Liver (tissue), 8 donors: ENCODE measurements at regions not wholly inside any gene's neighbourhood (a gene's known extent, or its start where the extent isn't known, plus 50 kb on each side); places are given as distances from the start of the nearest gene placed in this dataset.

ENCODE experiments used
- DNase-seq: peaks from one replicate; pipeline ENCODE4 v3.0.0-alpha.2; 2017; ENCODE audit warnings: low spot score
- H3K27ac ChIP-seq, 2 donors: one replicate each; pipeline ENCODE4 v1.7.0; 2013; ENCODE audit warnings: inconsistent platforms in 2 of 2, low read length in 2 of 2, control low read depth in 1 of 2, low read depth in 1 of 2, mild to moderate bottlenecking in 1 of 2
- H3K27me3 ChIP-seq, 4 donors: one replicate each; pipeline versions ENCODE4 v1.6.1 to v1.7.0; 2013; ENCODE audit warnings: low read length in 3 of 4, inconsistent platforms in 1 of 4, mild to moderate bottlenecking in 1 of 4, moderate library complexity in 1 of 4; ENCODE audit not compliant: control insufficient read depth in 4 of 4, insufficient read depth in 4 of 4
- H3K36me3 ChIP-seq, 4 donors: one replicate each; pipeline versions ENCODE4 v1.6.1 to v1.7.0; 2013; ENCODE audit warnings: low read length in 3 of 4, mild to moderate bottlenecking in 3 of 4, low read depth in 1 of 4, moderate library complexity in 1 of 4; ENCODE audit not compliant: control insufficient read depth in 4 of 4, insufficient read depth in 3 of 4
- H3K4me1 ChIP-seq, 4 donors: one replicate each; pipeline versions ENCODE4 v1.6.1 to v1.7.0; 2013; ENCODE audit warnings: low read length in 3 of 4, mild to moderate bottlenecking in 3 of 4, moderate library complexity in 1 of 4; ENCODE audit not compliant: control insufficient read depth in 4 of 4, insufficient read depth in 4 of 4
- H3K4me3 ChIP-seq, 3 donors: one replicate each; pipeline versions ENCODE4 v1.6.1 to v1.7.0; 2013; ENCODE audit warnings: low read length in 3 of 3, control low read depth in 1 of 3, low read depth in 1 of 3, mild to moderate bottlenecking in 1 of 3
- H3K9ac ChIP-seq, 2 donors: one replicate each; pipeline ENCODE4 v1.7.0; 2013; ENCODE audit warnings: low read length in 2 of 2, mild to moderate bottlenecking in 2 of 2, moderate library complexity in 2 of 2, control low read depth in 1 of 2, low read depth in 1 of 2
- H3K9me3 ChIP-seq, 4 donors: one replicate each; pipeline versions ENCODE4 v1.6.1 to v1.7.0; 2013; ENCODE audit warnings: low read length in 3 of 4; ENCODE audit not compliant: control insufficient read depth in 4 of 4
- EGR1 ChIP-seq, 2 donors: IDR thresholded peaks; 2 replicates each; pipeline ENCODE4 v1.6.1; 2016 to 2018; ENCODE audit warnings: antibody characterized with exemption in 2 of 2, low read depth in 2 of 2
- FOXA1 ChIP-seq: IDR thresholded peaks from 2 replicates; pipeline ENCODE4 v1.6.1; 2016; ENCODE audit warnings: antibody characterized with exemption
- FOXA2 ChIP-seq: IDR thresholded peaks from 2 replicates; pipeline ENCODE4 v1.6.1; 2016; ENCODE audit warnings: antibody characterized with exemption
- GABPA ChIP-seq, 2 donors: IDR thresholded peaks in 1 of 2; conservative IDR thresholded peaks in 1 of 2; 2 replicates each; pipeline ENCODE4 v1.6.1; 2016; ENCODE audit warnings: antibody characterized with exemption in 2 of 2, mild to moderate bottlenecking in 1 of 2, moderate library complexity in 1 of 2
- HNF4A ChIP-seq, 2 donors: conservative IDR thresholded peaks; 2 replicates each; pipeline ENCODE4 v1.6.1; 2016; ENCODE audit warnings: antibody characterized with exemption in 2 of 2, mild to moderate bottlenecking in 2 of 2
- HNF4G ChIP-seq: IDR thresholded peaks from 2 replicates; pipeline ENCODE4 v1.6.1; 2016; ENCODE audit warnings: antibody characterized with exemption
- JUND ChIP-seq, 2 donors: IDR thresholded peaks; 2 replicates each; pipeline ENCODE4 v1.6.1; 2016; ENCODE audit warnings: antibody characterized with exemption in 2 of 2
- NR2F2 ChIP-seq: IDR thresholded peaks from 2 replicates; pipeline ENCODE4 v1.6.1; 2016; ENCODE audit warnings: antibody characterized with exemption
- RAD21 ChIP-seq, 2 donors: IDR thresholded peaks; 2 replicates each; pipeline ENCODE4 v1.6.1; 2016; ENCODE audit warnings: antibody characterized with exemption in 2 of 2, mild to moderate bottlenecking in 2 of 2
- RXRA ChIP-seq, 2 donors: IDR thresholded peaks; 2 replicates each; pipeline ENCODE4 v1.6.1; 2017 to 2018; ENCODE audit warnings: antibody characterized with exemption in 2 of 2, mild to moderate bottlenecking in 1 of 2
- SP1 ChIP-seq: IDR thresholded peaks from 2 replicates; pipeline ENCODE4 v1.6.1; 2018; ENCODE audit warnings: antibody characterized with exemption, mild to moderate bottlenecking
- YY1 ChIP-seq: IDR thresholded peaks from 2 replicates; pipeline ENCODE4 v1.6.1; 2016; ENCODE audit warnings: antibody characterized with exemption, mild to moderate bottlenecking
- WGBS: extraction: QIAGEN DNeasy Blood & Tissue Kit; methylation state at CpG from one replicate; pipeline ENCODE4 v1.1.7; 2013; 5-methylcytosine and 5-hydroxymethylcytosine counted together
- TF ChIP-seq, protein P1 (sequence below): IDR thresholded peaks from 2 replicates; pipeline ENCODE4 v1.6.1; 2016; ENCODE audit warnings: antibody characterized with exemption
- TF ChIP-seq, protein P2 (sequence below): IDR thresholded peaks from 2 replicates; pipeline ENCODE4 v1.6.1; 2016; ENCODE audit warnings: antibody characterized with exemption, mild to moderate bottlenecking
- TF ChIP-seq, protein P3 (sequence below): fragments of 150-350 bp; IDR thresholded peaks from 2 replicates; pipeline ENCODE4 v1.5.1; 2017; ENCODE audit warnings: improper control_type of control experiment, low read depth, low read length; ENCODE audit not compliant: missing input control
- TF ChIP-seq, protein P4 (sequence below): IDR thresholded peaks from 2 replicates; pipeline ENCODE4 v1.6.1; 2016; ENCODE audit warnings: antibody characterized with exemption
- donor health status: healthy.
- donor health status: healthy.
- donor health status: healthy.
- donor health status: healthy.
- donor health status: healthy.

DNA sequence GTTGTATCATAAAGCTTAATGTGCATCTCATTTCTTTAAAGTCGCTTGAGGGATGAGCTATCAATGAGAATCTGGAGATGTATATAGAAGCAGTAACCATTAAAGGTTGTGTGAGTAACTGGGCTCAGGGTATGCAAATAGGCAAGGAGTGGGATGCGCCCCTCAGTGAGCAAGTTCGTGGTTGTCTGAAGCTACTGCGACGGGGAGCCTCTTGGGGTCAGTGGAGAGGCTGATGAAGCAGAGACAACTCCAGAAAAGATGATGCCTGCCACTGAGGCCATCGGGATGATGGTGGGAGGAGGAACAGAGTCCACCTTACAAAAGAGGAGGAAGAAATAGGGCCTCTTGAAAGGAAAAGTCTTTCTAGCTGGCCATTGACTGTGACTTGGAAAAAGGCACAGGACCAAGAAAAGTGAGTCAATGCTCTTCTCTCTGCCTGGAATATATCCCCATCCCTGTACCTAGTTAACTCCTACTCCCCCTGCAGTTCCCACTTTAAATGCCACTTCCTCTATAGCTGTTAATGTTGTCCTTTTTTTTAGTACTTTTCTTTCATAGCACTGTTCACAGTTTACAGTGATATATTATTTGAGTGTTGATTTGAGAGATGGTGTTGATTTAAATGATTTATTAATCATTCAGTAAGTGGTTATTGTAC lies 51.4 kb upstream of the LSM6 start:
- no peaks in the 10 kb centered on the region for H3K36me3 ChIP-seq
- peaks cover 0 to 4% (median 0%) of the 10 kb centered on the region in 4 donors for H3K9me3 ChIP-seq
- WGBS = 47% methylated on average over 6 of the region's 6 CpGs
- no peak for DNase-seq
- H3K4me1 ChIP-seq = no peaks in the 10 kb centered on the region
- H3K27me3 ChIP-seq = no peaks in the 10 kb centered on the region
- no peak overlapping the region for H3K9ac ChIP-seq
- no peak overlapping the region for H3K27ac ChIP-seq
- H3K4me3 ChIP-seq = no peak overlapping the region
- TF ChIP-seq YY1 = no peak

DNA sequence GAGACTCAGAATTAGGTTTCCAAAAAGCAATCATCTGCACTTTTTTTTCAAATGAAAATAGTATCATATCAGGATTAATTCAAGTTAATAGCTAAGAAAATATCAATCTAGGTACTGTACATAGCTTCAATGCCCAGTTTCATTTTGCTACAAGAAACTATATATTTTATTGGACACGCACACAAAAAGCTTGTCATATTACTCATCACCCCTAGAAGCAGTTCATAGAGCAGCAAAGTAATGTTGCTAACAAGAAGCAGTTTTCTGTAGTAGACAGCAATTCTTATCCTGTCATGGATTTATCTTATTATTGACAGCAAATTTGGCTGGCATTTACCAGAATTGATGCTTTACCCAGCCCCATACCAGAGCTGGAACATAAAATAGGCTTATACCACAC lies 52.3 kb upstream of the LSM6 start:
- Histone ChIP-seq H3K36me3 (no peaks in the 10 kb centered on the region), H3K9me3 (peaks cover 0 to 4% (median 0%) of the 10 kb centered on the region in 4 donors), H3K4me1 (no peaks in the 10 kb centered on the region), H3K4me3 (no peak overlapping the region), H3K27ac (no peak overlapping the region), H3K9ac (no peak overlapping the region), H3K27me3 (no peaks in the 10 kb centered on the region)
- no peak for DNase-seq
- TF ChIP-seq HNF4G (no peak), SP1 (no peak), JUND (IDR thresholded peaks at IDR 0.05) (no peak), GABPA (IDR thresholded peaks at IDR 0.05 in 1 of 2, conservative IDR thresholded peaks at IDR 0.05 in 1 of 2) (no peak)
- TF ChIP-seq, protein P1, sequence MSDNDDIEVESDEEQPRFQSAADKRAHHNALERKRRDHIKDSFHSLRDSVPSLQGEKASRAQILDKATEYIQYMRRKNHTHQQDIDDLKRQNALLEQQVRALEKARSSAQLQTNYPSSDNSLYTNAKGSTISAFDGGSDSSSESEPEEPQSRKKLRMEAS = no peak
- 84% methylated on average over 1 of the region's 1 CpG for WGBS

DNA sequence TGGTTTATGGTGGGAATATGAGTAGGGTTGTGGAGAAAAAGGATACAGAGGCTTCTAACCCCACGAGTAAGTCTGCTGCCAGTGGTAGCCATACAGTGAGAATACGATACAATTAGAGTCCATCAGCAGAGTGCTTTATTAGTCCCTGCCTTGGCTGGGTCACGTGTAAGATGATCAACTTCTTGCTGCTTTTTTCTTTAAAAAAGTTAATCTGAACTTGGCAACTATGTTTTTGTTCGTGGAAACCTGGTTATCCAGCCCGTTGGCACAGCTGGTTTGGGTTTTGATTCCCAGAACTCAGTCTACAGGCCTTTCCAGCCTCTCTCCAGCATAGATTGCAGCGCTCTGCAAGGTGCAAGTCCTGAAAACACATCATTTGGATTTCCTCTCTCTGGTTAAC lies 53.1 kb upstream of the LSM6 start:
- Histone ChIP-seq H3K4me3 (no peak overlapping the region), H3K9me3 (peaks cover 0 to 4% (median 0%) of the 10 kb centered on the region in 4 donors), H3K9ac (no peak overlapping the region), H3K4me1 (no peaks in the 10 kb centered on the region), H3K27ac (no peak overlapping the region), H3K36me3 (no peaks in the 10 kb centered on the region), H3K27me3 (no peaks in the 10 kb centered on the region)
- WGBS = 77% methylated on average over 6 of the region's 6 CpGs
- TF ChIP-seq FOXA1 = no peak
- no peak for TF ChIP-seq SP1
- TF ChIP-seq EGR1 (IDR thresholded peaks at IDR 0.05; ENCODE audit: low read depth in 2 of 2) = no peak
- TF ChIP-seq RXRA (IDR thresholded peaks at IDR 0.05) = no peak
- TF ChIP-seq GABPA (IDR thresholded peaks at IDR 0.05 in 1 of 2, conservative IDR thresholded peaks at IDR 0.05 in 1 of 2) = no peak
- no peak for DNase-seq

DNA sequence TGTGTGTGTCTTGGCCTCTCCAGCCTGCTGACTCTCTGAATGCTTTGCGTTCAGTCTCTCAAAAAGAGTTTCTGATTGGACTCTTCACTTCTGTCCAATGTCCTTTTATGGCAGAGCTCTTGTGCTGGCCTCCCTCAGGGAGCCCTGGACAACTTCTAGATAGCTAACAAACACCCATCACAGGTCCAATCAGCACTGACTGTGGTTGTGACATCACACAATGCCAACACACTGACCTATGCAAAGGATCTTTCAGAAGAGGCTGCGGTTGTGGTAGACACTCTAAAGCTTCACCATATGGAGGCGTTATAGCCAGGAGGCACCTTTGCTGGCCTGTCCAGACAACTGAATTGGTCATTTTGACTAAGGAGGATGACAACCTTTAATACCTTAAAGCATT lies 53.8 kb upstream of the LSM6 start:
- no peak overlapping the region for H3K9ac ChIP-seq
- peaks cover 0 to 5% (median 0%) of the 10 kb centered on the region in 4 donors for H3K9me3 ChIP-seq
- H3K27me3 ChIP-seq = no peaks in the 10 kb centered on the region
- no peak overlapping the region for H3K27ac ChIP-seq
- WGBS = 89% methylated on average over 3 of the region's 3 CpGs
- H3K36me3 ChIP-seq = no peaks in the 10 kb centered on the region
- DNase-seq = no peak
- no peak overlapping the region for H3K4me3 ChIP-seq
- no peaks in the 10 kb centered on the region for H3K4me1 ChIP-seq
- TF ChIP-seq YY1 = no peak
- no peak for TF ChIP-seq NR2F2
- TF ChIP-seq, protein P2, sequence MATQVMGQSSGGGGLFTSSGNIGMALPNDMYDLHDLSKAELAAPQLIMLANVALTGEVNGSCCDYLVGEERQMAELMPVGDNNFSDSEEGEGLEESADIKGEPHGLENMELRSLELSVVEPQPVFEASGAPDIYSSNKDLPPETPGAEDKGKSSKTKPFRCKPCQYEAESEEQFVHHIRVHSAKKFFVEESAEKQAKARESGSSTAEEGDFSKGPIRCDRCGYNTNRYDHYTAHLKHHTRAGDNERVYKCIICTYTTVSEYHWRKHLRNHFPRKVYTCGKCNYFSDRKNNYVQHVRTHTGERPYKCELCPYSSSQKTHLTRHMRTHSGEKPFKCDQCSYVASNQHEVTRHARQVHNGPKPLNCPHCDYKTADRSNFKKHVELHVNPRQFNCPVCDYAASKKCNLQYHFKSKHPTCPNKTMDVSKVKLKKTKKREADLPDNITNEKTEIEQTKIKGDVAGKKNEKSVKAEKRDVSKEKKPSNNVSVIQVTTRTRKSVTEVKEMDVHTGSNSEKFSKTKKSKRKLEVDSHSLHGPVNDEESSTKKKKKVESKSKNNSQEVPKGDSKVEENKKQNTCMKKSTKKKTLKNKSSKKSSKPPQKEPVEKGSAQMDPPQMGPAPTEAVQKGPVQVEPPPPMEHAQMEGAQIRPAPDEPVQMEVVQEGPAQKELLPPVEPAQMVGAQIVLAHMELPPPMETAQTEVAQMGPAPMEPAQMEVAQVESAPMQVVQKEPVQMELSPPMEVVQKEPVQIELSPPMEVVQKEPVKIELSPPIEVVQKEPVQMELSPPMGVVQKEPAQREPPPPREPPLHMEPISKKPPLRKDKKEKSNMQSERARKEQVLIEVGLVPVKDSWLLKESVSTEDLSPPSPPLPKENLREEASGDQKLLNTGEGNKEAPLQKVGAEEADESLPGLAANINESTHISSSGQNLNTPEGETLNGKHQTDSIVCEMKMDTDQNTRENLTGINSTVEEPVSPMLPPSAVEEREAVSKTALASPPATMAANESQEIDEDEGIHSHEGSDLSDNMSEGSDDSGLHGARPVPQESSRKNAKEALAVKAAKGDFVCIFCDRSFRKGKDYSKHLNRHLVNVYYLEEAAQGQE = no peak
- TF ChIP-seq, protein P3, sequence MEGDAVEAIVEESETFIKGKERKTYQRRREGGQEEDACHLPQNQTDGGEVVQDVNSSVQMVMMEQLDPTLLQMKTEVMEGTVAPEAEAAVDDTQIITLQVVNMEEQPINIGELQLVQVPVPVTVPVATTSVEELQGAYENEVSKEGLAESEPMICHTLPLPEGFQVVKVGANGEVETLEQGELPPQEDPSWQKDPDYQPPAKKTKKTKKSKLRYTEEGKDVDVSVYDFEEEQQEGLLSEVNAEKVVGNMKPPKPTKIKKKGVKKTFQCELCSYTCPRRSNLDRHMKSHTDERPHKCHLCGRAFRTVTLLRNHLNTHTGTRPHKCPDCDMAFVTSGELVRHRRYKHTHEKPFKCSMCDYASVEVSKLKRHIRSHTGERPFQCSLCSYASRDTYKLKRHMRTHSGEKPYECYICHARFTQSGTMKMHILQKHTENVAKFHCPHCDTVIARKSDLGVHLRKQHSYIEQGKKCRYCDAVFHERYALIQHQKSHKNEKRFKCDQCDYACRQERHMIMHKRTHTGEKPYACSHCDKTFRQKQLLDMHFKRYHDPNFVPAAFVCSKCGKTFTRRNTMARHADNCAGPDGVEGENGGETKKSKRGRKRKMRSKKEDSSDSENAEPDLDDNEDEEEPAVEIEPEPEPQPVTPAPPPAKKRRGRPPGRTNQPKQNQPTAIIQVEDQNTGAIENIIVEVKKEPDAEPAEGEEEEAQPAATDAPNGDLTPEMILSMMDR = no peak
- no peak for TF ChIP-seq HNF4A (conservative IDR thresholded peaks at IDR 0.05)
- TF ChIP-seq, protein P4, sequence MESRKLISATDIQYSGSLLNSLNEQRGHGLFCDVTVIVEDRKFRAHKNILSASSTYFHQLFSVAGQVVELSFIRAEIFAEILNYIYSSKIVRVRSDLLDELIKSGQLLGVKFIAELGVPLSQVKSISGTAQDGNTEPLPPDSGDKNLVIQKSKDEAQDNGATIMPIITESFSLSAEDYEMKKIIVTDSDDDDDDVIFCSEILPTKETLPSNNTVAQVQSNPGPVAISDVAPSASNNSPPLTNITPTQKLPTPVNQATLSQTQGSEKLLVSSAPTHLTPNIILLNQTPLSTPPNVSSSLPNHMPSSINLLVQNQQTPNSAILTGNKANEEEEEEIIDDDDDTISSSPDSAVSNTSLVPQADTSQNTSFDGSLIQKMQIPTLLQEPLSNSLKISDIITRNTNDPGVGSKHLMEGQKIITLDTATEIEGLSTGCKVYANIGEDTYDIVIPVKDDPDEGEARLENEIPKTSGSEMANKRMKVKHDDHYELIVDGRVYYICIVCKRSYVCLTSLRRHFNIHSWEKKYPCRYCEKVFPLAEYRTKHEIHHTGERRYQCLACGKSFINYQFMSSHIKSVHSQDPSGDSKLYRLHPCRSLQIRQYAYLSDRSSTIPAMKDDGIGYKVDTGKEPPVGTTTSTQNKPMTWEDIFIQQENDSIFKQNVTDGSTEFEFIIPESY = no peak
- TF ChIP-seq RXRA (IDR thresholded peaks at IDR 0.05) = no peak
- TF ChIP-seq GABPA (IDR thresholded peaks at IDR 0.05 in 1 of 2, conservative IDR thresholded peaks at IDR 0.05 in 1 of 2) = no peak
- no peak for TF ChIP-seq EGR1 (IDR thresholded peaks at IDR 0.05; ENCODE audit: low read depth in 2 of 2)
- no peak for TF ChIP-seq FOXA1
- no peak for TF ChIP-seq HNF4G
- no peak for TF ChIP-seq RAD21 (IDR thresholded peaks at IDR 0.05)
- no peak for TF ChIP-seq FOXA2
